GM18508 (cell line): ENCODE measurements at regions not wholly inside any gene's neighbourhood (a gene's known extent, or its start where the extent isn't known, plus 50 kb on each side); places are given as distances from the start of the nearest gene placed in this dataset.
A peak's percentile ranks its signal among the peaks of the same experiment; 100 is the strongest.
"Not testable (repeated sequence)": the region's sequence is repeated elsewhere in the genome, so short reads cannot be mapped to it uniquely, and the experiment has no call there.

Experiments
- ATAC-seq: cut with Tn5 transposase; IDR thresholded peaks from one replicate; pipeline ENCODE4 v1.9.1; 2021; ENCODE audit warnings: moderate number of reproducible peaks; ENCODE audit not compliant: insufficient read depth, unreplicated experiment

DNA sequence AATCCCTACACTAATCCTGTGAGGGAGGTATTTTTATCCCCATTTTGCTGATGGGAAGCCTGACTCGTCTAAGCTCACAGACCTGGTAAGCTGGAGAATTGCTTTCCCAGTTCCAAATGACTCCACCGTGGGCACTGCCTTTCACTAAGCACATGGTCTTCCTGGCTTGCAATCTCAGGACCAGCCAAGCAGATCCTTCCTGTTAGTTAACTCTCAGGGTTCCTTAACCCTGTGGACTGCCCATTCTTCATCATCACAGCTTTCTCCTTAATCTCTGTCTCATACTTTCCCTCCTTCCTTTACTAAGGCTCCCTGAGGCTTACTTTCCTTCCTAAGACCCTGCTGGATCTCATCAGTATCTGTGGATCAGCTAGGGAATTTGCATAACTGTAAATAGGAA lies 122.2 kb upstream of the ZEB2 start:
- ATAC-seq: no peak

DNA sequence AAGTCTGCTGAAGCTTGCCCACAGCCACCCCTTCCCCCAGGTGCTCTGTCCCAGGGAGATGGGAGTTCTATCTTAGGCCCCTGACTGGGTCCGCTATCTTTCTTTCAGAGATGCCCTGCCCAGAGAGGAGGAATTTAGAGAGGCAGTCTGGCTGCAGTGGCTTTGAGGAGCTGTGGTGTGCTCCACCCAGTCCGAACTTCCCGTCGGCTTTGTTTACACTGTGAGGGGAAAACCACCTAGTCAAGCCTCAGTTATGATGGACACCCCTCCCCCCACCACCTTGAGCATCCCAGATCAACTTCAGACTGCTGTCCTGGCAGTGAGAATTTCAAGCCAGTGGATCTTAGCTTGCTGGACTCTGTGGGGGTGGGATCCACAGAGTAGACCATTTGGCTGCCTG lies 118.3 kb upstream of the ZEB2 start:
- not testable (repeated sequence) for ATAC-seq

DNA sequence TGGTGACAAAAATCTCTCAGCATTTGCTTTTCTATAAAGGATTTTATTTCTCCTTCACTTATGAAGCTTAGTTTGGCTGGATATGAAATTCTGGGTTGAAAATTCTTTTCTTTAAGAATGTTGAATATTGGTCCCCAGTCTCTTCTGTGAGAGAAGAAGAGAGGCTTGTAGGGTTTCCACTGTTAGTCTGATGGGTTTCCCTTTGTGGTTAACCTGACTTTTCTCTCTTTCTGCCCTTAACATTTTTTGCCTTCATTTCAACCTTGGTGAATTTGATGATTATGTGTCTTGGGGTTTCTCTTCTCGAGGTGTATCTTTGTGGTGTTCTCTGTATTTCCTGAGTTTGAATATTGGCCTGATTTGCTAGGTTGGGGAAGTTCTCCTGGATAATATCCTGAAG lies 116.9 kb upstream of the ZEB2 start:
- ATAC-seq: not testable (repeated sequence)

DNA sequence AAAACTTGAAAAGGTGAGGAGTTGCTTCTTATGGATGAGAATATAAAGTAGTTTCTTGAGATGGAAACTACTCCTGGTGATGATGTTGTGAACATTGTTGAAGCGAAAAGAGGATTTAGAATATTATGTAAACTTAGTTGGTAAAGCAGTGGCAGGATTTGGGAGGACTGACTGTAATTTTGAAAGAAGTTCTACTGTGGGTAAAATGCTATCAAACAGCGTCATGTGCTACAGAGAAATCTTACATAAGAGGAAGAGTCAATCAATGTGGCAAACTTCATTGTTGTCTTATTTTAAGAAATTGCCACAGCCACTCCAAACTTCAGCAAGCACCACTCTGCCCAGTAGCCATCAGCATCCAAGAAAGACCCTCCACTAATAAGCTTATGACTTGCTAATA lies 112.9 kb upstream of the ZEB2 start:
- ATAC-seq: no peak

DNA sequence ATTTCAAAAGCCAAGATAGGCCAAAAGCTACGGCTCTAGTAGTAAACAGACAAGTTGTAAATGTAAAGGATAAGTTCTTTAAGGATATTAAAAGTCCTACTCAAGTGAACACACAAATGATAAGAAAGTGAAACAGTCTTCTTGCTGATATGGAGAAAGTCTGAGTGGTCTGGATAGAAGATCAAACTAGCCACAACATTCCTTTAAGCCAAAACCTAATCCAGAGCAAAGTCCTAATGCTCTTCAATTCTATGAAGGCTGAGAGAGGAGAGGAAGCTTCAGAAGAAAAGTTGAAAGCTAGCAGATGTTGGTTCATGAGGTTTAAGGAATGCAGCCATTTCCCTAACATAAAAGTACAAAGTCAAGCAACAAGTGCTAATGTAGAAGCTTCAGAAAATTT lies 111.7 kb upstream of the ZEB2 start:
- no peak for ATAC-seq

DNA sequence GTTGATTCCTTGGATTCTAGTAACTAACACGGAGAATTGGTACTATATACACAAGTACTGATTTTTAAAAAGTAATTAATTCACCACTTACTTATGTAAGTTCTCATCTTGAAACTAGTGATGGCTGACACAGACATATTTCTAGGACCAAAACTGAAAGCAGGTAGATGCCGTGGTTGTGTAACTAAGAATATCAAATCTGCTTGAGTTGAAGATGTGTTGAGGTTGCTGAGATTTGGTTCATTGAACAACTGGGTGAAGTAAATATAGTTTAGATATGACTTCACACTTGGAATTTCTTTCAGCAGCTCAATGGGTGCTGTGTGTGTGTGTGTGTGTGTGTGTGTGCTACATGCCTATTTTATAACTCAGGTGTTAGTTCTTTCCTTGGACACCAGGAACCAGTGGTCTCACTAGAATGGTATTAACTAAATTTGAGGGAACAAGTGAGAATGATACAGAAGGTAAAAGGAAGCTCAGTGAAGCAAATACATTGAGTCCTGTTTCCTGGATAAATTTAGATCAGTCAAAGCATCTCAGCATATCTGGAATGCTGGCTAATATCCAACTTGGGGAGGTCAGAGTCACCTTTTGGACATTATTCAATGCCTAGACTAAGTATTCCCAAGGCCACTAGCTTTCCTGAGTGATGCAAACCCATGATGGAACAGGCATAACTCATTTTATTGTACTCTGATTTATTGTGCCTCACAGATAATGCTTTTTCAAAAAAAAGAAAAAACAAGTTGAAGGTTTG lies 110.7 kb upstream of the ZEB2 start:
- peak; percentile 98 for ATAC-seq

DNA sequence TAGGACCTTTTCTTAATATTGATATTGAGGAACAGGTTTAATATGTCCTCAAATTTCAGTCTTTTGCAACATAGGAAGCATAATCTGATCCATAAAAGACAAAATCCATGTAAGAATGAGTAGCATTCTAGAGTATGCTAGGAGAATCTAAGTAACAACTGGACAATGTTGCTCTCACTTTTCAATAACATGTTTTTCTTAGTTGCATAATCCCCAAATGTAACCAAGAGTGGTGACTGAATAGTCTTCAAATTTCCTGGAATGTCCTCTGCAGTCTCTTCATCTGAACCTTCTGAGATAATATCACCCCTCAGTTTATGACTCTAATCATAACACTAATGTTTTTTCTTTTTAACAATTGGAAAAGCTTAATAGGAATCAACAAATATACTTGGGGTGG lies 110.0 kb upstream of the ZEB2 start:
- ATAC-seq: no peak

DNA sequence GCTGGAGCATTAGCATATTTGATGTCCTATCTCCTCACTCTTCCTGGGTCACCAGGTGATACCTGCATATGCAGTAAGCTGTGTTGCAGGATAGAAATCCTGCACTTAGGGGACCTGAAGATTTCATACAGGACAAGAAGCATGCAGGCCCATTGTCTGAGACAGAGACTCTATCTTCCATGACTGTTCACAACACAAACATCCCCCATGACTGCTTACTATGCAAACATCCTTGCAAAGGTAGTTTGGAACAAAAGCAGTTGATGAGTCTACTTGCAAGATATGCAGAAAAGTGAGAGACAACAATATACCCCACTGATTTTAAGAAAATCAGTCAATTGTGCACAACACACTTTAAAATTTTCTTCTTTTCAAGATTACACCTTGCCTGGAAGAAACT lies 108.6 kb upstream of the ZEB2 start:
- ATAC-seq: no peak

DNA sequence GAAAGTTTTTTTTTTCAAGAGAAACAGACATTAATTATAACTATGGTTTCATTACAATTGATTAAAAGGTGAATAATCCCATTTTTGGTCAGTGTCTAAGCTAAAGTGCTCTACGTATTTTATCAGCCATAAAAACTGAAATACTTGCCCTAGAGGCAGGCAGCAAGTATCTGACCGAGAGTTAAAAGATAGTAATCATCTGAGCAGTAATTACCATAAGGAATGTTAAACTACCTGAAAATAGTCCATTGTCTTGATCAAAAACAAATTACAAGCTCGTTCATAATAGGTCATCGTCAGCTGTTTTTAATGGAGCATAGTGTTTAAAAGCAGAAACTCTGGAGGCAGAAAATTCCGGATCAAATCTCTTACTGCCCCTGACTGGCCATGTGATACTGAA lies 105.7 kb upstream of the ZEB2 start:
- ATAC-seq: no peak

DNA sequence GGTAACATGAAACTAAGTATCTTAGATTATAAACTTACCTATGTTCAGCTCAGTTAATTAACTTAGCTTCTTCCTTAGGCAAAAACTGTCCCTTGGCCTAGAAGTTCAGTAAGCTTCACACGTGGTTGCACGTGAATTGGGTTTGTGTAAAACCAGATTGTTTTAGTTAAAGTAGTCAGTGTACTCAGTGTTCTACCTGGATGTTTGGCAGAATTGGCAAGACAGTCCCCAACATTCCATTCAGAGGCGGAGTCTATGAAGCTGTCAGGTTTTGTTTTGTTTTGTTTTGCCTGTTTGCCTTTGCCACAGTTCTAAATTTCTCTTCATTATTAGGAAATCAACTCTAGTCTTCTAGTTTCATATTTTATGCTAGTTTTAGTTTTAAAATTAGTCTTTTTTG lies 105.3 kb upstream of the ZEB2 start:
- no peak for ATAC-seq

DNA sequence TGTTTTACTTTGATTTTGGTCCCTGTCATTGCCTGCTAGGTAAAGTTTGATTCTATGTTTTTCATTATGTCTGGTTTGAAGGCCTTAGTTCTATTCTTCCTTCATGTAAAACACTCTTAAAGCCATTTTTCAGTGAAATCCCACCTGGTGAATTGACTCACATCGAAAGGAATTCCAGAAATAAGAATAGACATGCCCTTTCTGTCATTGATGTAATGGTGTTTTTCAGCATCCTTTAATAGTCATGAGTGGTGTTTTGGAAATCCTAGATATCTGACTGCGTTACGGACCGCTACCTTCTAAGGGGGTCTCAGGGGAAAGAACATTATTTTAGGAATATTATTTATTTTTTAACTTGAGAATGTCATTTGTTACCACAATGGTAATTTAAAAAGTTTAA lies 104.5 kb upstream of the ZEB2 start:
- no peak for ATAC-seq

DNA sequence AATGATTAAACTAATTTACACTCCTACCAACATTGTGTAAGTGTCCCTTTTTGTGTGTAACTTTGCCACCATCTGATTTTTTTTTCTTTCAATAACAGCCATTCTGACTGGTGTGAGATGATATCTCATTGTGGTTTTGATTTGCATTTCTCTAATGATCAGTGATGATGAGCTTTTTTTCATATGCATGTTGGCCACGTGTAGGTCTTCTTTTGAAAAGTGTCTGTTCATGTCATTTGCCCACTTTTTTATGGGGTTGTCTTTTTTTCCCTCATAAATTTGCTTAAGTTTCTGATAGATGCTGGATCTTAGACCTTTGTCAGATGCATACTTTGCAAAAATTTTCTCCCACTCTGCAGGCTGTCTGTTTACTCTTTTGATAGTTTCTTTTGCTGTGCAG lies 102.5 kb upstream of the ZEB2 start:
- ATAC-seq: not testable (repeated sequence)

DNA sequence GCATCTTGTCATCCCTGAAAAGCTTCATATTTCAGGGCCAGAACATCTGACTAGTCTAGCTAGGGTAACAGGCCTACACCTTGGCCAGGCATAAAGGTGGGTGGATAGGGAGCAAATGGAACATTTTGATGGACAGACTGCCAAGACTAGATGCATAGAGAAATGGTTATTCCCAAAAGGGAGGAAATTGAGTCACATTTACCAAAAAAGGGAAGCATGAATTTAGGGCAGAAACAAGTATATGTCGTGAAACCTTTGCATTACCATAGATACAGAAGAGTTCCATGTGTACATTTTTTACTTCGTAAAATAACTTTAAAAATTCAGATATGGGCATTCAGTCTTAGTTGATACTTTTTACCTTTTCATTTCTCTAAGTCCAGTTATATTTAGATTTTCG lies 101.3 kb upstream of the ZEB2 start:
- no peak for ATAC-seq

DNA sequence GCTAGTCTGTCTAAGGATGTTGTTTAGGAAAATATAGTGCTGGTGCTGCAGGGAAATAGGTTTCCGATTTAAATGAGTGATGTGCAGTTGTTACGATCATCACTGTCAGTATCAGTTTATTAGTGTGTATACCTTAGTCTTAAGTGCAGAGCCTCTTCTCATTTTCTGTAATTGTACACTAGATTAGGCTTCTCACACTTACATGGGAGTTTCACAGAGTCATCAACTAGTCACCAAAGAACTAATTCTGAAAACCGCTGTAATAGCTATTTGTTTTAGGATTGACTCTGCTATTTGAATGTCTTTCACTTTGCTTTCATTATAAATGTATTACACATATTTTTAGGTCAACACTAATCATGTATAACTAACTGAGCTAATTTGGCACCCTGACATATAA lies 99.8 kb upstream of the ZEB2 start:
- no peak for ATAC-seq

DNA sequence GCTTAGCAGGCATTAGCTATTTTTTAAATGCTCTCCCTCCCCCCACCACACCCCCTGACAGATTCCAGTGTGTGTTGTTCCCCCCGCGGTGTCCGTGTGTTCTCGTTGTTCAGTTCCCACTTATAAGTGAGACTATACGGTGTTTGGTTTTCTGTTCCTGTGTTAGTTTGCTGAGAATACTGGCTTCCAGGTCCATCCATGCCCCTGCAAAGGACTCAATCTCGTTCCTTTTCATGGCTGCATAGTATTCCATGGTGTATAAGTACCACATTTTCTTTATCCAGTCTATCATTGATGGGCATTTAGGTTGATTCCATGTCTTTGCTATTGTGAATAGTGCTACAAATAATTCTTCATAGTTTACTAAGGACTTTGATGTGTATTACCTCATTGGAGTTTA lies 97.3 kb upstream of the ZEB2 start:
- not testable (repeated sequence) for ATAC-seq

DNA sequence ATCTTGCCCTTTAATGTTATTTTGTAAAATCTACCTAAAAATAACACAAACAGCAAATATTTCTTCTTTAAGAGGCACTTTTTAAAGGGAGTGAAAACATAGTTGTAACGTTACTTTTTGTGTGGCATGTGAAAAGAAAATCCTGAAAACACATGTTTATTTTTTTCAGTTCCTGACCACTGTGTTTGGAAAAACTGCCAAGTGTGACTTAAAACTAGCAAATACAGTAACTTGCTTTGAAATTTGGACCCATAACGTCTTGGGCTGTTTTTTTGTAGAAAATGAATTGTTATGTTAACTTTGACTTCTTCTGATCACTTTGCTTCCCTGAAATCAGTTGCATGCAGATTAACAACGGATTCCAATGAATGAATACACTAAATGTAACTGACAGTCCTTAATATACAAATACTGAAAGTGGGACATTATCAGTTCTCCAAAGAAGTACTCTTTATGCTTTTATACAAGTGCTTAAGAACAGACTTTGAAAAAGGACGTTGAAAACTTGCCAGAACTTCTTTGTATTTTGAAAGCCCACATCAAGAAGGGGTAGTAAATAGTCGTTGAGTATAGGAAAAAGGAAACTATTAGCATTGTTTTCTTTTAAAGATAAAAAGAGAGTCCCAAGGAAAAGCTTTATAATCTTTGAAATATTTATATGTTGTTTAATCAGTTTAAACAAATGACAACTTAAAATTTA lies 96.1 kb upstream of the ZEB2 start:
- ATAC-seq: no peak

DNA sequence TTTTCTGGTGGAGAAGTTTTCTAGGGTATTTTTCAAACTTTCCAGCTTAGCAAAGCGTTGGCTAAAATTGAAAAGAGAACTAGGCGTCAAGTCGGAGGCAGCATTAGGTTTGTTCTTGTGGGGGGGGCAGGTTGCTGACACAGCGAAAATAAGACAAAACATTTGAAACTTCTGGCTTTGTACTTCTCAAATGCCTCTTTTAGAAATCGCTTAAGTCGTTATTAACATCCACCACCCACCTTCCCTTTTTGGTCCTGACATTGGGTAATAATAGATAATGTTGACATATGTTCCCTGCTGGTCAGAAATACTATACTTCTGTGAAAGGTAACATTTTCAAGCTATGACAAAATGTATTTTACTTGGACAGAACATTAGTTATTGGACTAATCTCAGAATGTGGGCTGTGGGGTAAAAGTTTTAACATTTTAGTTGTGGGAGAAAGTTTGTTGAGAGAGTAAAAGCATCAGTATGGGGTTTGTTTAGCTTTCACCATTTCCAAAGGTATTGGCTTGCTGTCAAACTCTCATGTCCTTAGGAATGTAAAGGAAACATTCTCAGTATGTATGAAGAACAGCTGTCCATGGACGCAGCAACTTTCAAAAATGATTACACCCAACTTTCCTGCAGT lies 88.1 kb upstream of the ZEB2 start:
- ATAC-seq: no peak

DNA sequence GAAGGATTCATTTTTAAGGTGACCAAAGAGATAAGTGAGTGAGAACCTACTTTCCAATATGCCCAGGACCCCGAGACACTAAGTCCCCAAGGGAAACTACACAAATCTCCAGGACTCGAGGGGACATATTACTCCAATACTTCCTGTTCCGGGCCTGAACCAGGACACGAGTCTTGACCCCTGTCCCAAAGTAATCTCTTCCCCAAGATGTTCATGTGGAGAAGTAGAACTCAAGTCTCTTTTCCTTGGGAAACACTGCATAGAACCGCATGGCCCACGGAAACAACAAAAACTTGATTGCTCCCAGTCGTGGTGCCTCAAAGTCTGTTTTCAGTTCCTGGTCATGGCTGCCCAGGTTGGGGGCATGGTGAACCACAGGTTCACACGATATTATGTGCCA lies 87.2 kb upstream of the ZEB2 start:
- ATAC-seq: no peak

DNA sequence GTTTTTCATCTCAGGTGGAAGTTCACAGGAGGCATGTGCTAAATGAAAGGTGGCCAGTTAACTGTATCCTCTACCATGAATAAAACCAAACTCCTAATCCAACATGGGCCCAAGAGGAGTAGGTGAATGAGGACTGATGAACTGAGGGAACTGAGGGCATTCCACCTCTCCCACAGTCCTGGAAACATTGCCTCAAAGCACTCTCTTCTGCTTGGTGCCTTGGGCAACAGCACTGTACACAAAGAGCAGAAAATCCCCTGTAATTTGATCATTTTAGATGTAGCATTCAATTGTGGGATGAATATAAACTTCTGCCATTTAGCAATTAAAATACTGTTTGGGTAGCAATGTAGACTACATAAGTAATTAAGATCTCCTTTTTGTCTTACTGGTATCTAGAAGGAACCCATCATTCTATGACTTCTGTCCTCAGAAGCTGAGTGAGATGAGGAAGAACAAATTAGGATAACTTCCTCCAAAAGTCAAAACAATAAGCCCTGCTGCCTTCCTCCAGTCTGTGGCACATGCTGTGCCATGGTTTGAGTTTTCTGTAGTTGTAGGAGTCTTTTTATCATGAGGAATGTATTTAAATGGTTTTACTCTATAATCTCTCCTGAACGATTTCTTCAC lies 86.7 kb upstream of the ZEB2 start:
- no peak for ATAC-seq

DNA sequence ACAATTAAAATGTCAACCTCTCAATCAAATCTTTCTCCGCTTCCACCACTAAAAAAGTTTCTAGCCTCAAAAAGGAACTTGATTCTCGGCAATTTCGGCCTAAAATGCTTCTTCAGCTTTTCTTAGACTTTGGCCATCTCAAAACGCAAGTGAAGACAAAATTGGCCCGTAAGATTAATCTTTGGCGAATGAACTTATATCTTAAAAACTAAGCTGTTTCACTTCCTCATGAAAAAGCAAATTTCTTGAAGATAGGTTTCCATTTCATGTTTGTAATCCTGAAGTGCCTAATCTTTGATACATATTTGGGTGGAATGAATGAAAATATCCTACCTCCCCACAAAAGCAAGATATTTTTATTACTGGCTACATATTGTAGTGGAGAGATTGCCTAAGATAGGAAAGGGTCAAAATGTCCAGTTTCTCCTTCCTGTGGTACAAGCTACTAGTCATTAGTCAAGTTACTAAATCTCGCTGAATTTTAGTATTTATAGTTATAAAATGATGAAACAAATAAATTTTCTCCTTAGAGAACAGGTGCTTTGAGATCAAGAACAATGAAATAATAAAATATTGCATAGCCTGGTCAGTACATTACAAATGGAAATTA lies 85.4 kb upstream of the ZEB2 start:
- ATAC-seq: no peak

DNA sequence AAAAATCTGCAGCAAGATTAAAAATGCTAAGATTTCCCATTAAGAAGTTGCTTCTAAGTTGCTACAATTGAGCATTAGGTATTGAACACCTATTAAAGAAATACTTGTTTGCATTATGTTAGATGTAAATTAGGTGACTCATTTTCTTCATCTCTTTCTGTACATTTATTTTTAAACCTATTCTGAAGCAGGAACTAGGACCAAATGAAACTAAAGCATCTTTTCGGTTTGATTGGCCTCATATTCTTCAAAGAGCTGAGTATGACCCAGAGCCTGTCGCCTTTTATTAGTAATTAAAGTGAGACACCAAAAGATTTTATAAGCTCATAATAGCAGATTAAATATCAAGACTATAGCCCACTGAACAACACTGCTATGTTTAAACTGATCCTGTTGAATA lies 83.4 kb upstream of the ZEB2 start:
- ATAC-seq: no peak
